GM12878 (cell line): ENCODE measurements at regions not wholly inside any gene's neighbourhood (a gene's known extent, or its start where the extent isn't known, plus 50 kb on each side); places are given as distances from the start of the nearest gene placed in this dataset.

Experiments used
- EP300 ChIP-seq, 2 experiments: fragments of 150-350 bp in 1 of 2; IDR thresholded peaks; 2 replicates each; pipeline ENCODE4 v1.6.1; 2011 to 2012; ENCODE audit warnings: low read depth in 2 of 2, low read length in 2 of 2, borderline replicate concordance in 1 of 2, improper control_type of control experiment in 1 of 2, inconsistent platforms in 1 of 2; ENCODE audit not compliant: control insufficient read depth in 1 of 2
- SP1 ChIP-seq: IDR thresholded peaks from one replicate; pipeline ENCODE4 v1.6.1; 2011; ENCODE audit warnings: low read depth, low read length
- TF ChIP-seq, protein P1 (sequence below), 3 experiments: IDR thresholded peaks in 2 of 3; conservative IDR thresholded peaks in 1 of 3; 2 replicates each; pipeline ENCODE4 v1.5.1; 2011; ENCODE audit warnings: low read depth in 3 of 3, low read length in 3 of 3, mild to moderate bottlenecking in 3 of 3, control low read depth in 2 of 3, moderate library complexity in 2 of 3, inconsistent platforms in 1 of 3, mixed read lengths in 1 of 3; ENCODE audit not compliant: control insufficient read depth in 2 of 3, insufficient read depth in 1 of 3; ENCODE audit errors: extremely low read depth in 1 of 3
- TF ChIP-seq, protein P2 (sequence below): IDR thresholded peaks from 2 replicates; pipeline ENCODE4 v1.6.1; 2012; ENCODE audit warnings: low read length, inconsistent platforms
- TF ChIP-seq, protein P3 (sequence below): fragments of 450-650 bp; IDR thresholded peaks from 2 replicates; pipeline ENCODE4 v1.6.1; 2017; ENCODE audit warnings: mild to moderate bottlenecking
- TF ChIP-seq, protein P4 (sequence below): IDR thresholded peaks from 2 replicates; pipeline ENCODE4 v1.6.1; 2012; ENCODE audit warnings: mild to moderate bottlenecking, low read depth, low read length
- TF ChIP-seq, protein P5 (sequence below): IDR thresholded peaks from 2 replicates; pipeline ENCODE4 v1.6.1; 2012; ENCODE audit warnings: low read depth, low read length, improper control_type of control experiment

DNA sequence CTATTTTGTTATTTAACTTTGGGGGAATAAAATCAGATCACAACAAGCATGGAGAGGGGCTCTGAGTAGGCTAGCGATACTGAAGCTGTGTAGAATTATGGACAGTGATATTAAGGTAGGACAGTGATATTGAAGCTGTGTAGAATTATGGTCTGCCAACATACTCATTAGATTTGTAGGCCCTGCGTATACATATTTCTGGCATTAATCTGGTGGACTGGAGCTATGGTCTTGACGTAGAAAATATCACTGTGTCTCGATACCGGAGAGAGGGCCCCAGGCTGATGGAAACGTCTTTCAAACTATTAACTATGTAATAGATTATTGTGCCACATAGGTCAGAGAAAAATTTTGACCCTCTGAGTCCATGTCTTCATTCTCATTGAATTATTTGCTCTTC is 511.4 kb downstream of the ADCYAP1 start:
- TF ChIP-seq, protein P1, sequence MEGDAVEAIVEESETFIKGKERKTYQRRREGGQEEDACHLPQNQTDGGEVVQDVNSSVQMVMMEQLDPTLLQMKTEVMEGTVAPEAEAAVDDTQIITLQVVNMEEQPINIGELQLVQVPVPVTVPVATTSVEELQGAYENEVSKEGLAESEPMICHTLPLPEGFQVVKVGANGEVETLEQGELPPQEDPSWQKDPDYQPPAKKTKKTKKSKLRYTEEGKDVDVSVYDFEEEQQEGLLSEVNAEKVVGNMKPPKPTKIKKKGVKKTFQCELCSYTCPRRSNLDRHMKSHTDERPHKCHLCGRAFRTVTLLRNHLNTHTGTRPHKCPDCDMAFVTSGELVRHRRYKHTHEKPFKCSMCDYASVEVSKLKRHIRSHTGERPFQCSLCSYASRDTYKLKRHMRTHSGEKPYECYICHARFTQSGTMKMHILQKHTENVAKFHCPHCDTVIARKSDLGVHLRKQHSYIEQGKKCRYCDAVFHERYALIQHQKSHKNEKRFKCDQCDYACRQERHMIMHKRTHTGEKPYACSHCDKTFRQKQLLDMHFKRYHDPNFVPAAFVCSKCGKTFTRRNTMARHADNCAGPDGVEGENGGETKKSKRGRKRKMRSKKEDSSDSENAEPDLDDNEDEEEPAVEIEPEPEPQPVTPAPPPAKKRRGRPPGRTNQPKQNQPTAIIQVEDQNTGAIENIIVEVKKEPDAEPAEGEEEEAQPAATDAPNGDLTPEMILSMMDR (IDR thresholded peaks at IDR 0.05 in 2 of 3, conservative IDR thresholded peaks at IDR 0.05 in 1 of 3; ENCODE audit: control insufficient read depth in 2 of 3, extremely low read depth in 1 of 3, insufficient read depth in 1 of 3, low read depth in 3 of 3, low read length in 3 of 3) = no peak
- TF ChIP-seq EP300 (IDR thresholded peaks at IDR 0.05; ENCODE audit: borderline replicate concordance in 1 of 2, control insufficient read depth in 1 of 2, low read depth in 2 of 2, low read length in 2 of 2) (no peak), SP1 (no peak)
- TF ChIP-seq, protein P2, sequence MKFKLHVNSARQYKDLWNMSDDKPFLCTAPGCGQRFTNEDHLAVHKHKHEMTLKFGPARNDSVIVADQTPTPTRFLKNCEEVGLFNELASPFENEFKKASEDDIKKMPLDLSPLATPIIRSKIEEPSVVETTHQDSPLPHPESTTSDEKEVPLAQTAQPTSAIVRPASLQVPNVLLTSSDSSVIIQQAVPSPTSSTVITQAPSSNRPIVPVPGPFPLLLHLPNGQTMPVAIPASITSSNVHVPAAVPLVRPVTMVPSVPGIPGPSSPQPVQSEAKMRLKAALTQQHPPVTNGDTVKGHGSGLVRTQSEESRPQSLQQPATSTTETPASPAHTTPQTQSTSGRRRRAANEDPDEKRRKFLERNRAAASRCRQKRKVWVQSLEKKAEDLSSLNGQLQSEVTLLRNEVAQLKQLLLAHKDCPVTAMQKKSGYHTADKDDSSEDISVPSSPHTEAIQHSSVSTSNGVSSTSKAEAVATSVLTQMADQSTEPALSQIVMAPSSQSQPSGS = no peak
- TF ChIP-seq, protein P3, sequence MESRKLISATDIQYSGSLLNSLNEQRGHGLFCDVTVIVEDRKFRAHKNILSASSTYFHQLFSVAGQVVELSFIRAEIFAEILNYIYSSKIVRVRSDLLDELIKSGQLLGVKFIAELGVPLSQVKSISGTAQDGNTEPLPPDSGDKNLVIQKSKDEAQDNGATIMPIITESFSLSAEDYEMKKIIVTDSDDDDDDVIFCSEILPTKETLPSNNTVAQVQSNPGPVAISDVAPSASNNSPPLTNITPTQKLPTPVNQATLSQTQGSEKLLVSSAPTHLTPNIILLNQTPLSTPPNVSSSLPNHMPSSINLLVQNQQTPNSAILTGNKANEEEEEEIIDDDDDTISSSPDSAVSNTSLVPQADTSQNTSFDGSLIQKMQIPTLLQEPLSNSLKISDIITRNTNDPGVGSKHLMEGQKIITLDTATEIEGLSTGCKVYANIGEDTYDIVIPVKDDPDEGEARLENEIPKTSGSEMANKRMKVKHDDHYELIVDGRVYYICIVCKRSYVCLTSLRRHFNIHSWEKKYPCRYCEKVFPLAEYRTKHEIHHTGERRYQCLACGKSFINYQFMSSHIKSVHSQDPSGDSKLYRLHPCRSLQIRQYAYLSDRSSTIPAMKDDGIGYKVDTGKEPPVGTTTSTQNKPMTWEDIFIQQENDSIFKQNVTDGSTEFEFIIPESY = no peak
- TF ChIP-seq, protein P4, sequence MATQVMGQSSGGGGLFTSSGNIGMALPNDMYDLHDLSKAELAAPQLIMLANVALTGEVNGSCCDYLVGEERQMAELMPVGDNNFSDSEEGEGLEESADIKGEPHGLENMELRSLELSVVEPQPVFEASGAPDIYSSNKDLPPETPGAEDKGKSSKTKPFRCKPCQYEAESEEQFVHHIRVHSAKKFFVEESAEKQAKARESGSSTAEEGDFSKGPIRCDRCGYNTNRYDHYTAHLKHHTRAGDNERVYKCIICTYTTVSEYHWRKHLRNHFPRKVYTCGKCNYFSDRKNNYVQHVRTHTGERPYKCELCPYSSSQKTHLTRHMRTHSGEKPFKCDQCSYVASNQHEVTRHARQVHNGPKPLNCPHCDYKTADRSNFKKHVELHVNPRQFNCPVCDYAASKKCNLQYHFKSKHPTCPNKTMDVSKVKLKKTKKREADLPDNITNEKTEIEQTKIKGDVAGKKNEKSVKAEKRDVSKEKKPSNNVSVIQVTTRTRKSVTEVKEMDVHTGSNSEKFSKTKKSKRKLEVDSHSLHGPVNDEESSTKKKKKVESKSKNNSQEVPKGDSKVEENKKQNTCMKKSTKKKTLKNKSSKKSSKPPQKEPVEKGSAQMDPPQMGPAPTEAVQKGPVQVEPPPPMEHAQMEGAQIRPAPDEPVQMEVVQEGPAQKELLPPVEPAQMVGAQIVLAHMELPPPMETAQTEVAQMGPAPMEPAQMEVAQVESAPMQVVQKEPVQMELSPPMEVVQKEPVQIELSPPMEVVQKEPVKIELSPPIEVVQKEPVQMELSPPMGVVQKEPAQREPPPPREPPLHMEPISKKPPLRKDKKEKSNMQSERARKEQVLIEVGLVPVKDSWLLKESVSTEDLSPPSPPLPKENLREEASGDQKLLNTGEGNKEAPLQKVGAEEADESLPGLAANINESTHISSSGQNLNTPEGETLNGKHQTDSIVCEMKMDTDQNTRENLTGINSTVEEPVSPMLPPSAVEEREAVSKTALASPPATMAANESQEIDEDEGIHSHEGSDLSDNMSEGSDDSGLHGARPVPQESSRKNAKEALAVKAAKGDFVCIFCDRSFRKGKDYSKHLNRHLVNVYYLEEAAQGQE = no peak
- TF ChIP-seq, protein P5, sequence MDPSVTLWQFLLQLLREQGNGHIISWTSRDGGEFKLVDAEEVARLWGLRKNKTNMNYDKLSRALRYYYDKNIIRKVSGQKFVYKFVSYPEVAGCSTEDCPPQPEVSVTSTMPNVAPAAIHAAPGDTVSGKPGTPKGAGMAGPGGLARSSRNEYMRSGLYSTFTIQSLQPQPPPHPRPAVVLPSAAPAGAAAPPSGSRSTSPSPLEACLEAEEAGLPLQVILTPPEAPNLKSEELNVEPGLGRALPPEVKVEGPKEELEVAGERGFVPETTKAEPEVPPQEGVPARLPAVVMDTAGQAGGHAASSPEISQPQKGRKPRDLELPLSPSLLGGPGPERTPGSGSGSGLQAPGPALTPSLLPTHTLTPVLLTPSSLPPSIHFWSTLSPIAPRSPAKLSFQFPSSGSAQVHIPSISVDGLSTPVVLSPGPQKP = no peak
